ENCODE measurements at regions not wholly inside any gene's neighbourhood (a gene's known extent, or its start where the extent isn't known, plus 50 kb on each side); places are given as distances from the start of the nearest gene placed in this dataset.

DNA sequence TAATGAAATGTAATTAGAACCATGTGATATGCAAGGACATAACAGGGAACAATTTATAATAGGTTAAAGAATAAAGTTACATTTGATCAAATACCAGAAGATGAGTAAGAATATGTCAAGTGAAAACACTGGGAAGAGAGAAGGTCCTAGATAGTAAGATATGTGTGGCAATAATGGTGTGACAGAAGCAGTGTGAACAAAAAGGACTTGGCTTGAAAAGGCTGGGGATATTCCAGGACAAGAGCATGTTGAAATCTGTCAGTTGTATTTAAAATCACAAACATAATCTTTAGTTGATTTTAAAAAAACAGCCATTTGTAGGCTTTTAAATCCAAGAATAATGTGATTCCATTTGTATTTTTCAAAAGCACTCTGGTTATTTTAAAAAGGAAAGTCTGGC lies 1399.9 kb upstream of the SLC39A10 start:
- Mint-ChIP-seq H3K36me3 (no peaks in the 10 kb centered on the region), H3K27ac (no peak overlapping the region), H3K4me3 (no peak overlapping the region), H3K9me3 (no peaks in the 10 kb centered on the region), H3K4me1 (no peaks in the 10 kb centered on the region), H3K27me3 (no peaks in the 10 kb centered on the region)
- no peak for DNase-seq

DNA sequence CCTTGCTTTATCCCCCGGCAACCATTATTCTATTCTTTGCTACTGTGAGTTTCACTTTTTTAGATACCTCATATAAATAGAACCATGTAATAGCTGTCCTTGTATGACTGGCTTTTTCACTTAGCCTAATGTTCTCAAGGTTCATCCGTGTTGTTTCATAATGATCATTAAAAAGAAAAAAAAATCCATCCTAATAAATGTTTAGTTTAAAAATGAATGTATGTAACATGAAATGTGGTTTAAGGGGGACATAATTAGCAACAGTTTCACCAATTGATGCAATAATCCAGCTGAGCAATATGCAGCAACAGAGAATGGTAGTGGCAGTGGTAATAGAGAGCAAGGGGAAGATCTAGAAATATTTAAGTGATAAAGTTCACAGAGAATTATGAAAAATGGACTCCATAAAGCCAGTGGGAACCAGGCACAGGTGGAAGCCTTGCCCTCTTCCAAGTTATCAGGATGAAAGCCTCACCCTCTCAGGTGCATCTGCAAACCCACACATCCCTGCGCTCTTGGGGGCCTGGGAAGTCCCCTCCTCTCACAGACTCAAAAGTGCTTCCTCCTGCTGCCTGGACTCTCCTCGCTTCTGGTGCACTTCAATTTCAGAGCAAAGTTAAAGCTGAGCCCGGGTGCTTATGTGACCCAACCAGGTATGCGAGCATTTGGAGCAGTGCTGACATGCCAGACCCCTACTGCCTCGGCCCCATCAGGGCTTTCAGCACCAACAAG lies 1403.3 kb upstream of the SLC39A10 start:
- no peaks in the 10 kb centered on the region for H3K36me3 Mint-ChIP-seq
- no peaks in the 10 kb centered on the region for H3K4me1 Mint-ChIP-seq
- H3K9me3 Mint-ChIP-seq: no peaks in the 10 kb centered on the region

DNA sequence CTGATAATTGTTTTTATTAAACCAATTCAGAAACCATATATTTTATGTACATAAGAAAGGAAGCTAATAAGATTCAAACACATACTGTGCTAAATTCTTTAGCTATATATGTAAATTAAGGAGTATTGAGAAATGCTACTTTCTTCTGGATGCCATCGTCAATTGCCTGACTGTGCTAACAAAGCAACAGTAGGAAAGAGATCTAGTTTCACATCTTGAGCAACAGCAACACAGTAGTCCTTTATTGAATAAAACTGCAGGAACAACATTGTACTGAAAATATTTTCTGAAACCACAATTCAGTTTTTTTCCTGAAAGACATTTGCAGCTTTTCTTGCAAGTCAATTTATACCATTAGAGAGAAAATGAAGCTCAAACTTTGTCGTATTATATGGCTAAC lies 1404.9 kb upstream of the SLC39A10 start:
- Mint-ChIP-seq H3K27ac (no peak overlapping the region), H3K36me3 (no peaks in the 10 kb centered on the region), H3K4me1 (no peaks in the 10 kb centered on the region), H3K4me3 (no peak overlapping the region), H3K9me3 (no peaks in the 10 kb centered on the region), H3K27me3 (no peaks in the 10 kb centered on the region)
- no peak for DNase-seq

More for the DNA sequence above, 1403.3 kb upstream of the SLC39A10 start:
- Mint-ChIP-seq H3K4me3 (no peak overlapping the region), H3K27ac (no peak overlapping the region), H3K27me3 (no peaks in the 10 kb centered on the region)
- no peak for DNase-seq

DNA sequence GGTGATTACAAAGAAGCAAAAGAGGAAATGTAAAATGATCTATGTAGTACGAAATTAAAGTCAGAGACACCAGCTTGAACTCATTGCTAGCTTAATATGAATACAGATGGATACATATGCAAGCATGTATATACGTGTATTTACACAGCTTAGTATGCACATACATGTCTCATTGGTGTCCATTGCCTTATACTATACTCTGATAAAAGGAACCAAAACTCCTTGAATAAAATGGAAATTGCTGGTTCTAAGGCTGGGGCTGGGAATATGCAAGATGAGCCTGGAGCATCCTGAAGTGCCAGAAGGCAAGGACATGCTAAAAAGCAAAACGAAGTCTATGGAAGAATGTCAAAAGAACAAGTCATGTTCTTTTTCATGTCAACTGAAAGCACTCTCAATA lies 1424.4 kb upstream of the SLC39A10 start:
- no peaks in the 10 kb centered on the region for H3K27me3 Mint-ChIP-seq
- H3K4me3 Mint-ChIP-seq: no peak overlapping the region
- no peaks in the 10 kb centered on the region for H3K4me1 Mint-ChIP-seq
- DNase-seq: no peak
- no peaks in the 10 kb centered on the region for H3K9me3 Mint-ChIP-seq
- H3K36me3 Mint-ChIP-seq: no peaks in the 10 kb centered on the region
- no peak overlapping the region for H3K27ac Mint-ChIP-seq

GRCh38 chr2:194223218-194223617 lies 1433.8 kb upstream of the SLC39A10 start:
- Mint-ChIP-seq H3K4me1 (no peaks in the 10 kb centered on the region), H3K36me3 (no peaks in the 10 kb centered on the region), H3K27ac (no peak overlapping the region), H3K9me3 (no peaks in the 10 kb centered on the region), H3K27me3 (no peaks in the 10 kb centered on the region), H3K4me3 (no peak overlapping the region)
- DNase-seq: no peak

- no peak overlapping the region for H3K27ac Mint-ChIP-seq
- no peak overlapping the region for H3K4me3 Mint-ChIP-seq
- H3K27me3 Mint-ChIP-seq: no peaks in the 10 kb centered on the region
- no peaks in the 10 kb centered on the region for H3K9me3 Mint-ChIP-seq
- H3K4me1 Mint-ChIP-seq: no peaks in the 10 kb centered on the region
- DNase-seq: no peak
- no peaks in the 10 kb centered on the region for H3K36me3 Mint-ChIP-seq
These were observed 1442.8 kb upstream of the SLC39A10 start for GRCh38 chr2:194214192-194214591.

DNA sequence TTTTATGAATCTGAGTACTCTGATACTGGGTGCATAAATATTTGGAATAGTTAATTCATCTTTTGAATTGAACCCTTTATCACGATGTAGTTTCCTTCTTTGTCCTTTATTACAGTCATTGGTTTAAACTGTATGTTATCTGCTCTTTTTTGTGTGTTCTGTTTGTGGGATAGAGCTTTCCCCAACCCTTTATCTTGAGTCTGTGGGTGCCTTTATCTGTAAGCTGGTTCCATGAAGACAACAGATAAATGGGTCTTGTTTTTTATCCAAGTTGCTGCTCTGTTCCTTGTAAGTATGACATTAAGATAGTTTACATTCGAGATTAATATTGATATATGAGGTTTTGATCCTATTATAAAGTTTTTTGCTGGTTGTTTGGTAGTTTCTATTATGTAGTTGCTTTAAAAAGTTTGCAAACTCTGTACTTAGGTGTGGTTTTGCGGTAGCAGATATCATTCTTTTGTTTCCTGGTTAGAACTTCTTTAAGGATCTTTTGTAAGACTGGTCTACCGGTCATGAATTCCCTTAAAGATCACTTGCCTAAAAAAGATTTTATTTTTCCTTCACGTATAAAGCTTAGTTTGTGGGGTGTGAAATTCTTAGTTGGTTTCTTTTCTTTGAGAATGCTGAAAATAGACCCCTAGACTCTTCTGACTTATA lies 1451.3 kb upstream of the SLC39A10 start:
- Mint-ChIP-seq H3K36me3 (no peaks in the 10 kb centered on the region), H3K27me3 (peaks cover 3% of the 10 kb centered on the region), H3K4me1 (no peaks in the 10 kb centered on the region), H3K9me3 (peaks cover 2% of the 10 kb centered on the region), H3K27ac (no peak overlapping the region), H3K4me3 (no peak overlapping the region)
- DNase-seq: no peak

DNA sequence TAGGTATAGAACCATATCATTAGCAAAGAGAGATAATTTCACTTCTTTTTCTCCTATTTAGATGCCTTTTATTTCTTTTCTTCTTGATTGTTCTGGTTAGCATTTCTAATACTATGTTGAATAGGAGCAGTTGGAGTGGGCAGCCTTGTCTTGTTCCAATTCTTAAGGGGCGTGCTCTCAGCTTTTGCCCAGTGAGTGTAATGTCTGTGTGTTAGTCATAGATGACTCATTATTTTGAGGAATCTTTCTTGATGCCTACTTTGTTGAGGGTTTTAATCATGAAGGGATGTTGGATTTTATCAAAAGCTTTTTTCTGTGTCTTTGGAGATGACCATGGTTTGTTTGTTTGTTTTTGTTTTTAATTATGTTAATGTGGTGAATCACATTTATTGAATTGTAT lies 1453.1 kb upstream of the SLC39A10 start:
- Mint-ChIP-seq H3K27me3 (peaks cover 3% of the 10 kb centered on the region), H3K36me3 (no peaks in the 10 kb centered on the region), H3K27ac (no peak overlapping the region), H3K4me3 (no peak overlapping the region), H3K4me1 (no peaks in the 10 kb centered on the region), H3K9me3 (peaks cover 2% of the 10 kb centered on the region)
- no peak for DNase-seq

DNA sequence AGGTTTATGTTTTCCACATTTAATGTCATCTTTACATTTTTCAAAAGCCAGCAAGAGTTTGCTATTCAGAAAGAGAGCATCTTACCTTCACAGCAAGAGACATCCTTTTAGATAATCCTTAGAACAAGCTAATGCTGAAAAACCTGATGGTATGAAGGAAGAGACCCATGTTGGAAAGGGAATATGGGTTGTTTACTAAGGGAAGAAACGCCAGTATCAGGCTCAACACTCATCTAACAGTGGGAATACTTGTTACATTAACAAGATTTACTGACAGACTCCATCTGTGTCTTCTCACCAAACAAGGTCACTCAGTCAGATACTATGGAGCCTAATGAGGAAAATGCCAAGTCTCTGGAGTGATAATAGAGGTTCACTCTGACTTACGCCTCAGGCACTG lies 1474.1 kb upstream of the SLC39A10 start:
- Mint-ChIP-seq H3K27me3 (no peaks in the 10 kb centered on the region), H3K27ac (no peak overlapping the region), H3K4me3 (no peak overlapping the region), H3K9me3 (peaks cover 3% of the 10 kb centered on the region), H3K4me1 (no peaks in the 10 kb centered on the region), H3K36me3 (no peaks in the 10 kb centered on the region)
- DNase-seq: no peak

DNA sequence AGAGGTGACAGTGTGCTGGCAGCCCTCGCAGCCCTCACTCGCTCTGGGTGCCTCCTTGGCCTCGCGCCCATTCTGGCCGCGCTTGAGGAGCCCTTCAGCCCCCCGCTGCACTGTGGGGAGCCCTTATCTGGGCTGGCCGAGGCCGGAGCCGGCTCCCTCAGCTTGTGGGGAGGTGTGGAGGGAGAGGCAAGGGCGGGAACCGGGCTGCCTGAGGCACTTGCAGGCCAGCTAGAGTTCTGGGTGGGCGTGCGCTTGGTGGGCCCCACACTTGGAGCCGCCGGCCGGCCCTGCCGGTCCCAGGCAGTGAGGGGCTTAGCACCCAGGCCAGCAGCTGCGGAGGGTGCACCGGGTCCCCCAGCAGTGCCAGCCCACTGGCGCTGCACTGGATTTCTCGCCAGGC lies 1480.9 kb upstream of the SLC39A10 start:
- no peaks in the 10 kb centered on the region for H3K36me3 Mint-ChIP-seq
- peaks cover 8% of the 10 kb centered on the region for H3K9me3 Mint-ChIP-seq
- H3K4me3 Mint-ChIP-seq: no peak overlapping the region
- no peak overlapping the region for H3K27ac Mint-ChIP-seq
- DNase-seq: no peak
- H3K4me1 Mint-ChIP-seq: no peaks in the 10 kb centered on the region
- H3K27me3 Mint-ChIP-seq: no peaks in the 10 kb centered on the region

- Mint-ChIP-seq H3K4me1 (no peaks in the 10 kb centered on the region), H3K27me3 (no peaks in the 10 kb centered on the region), H3K4me3 (no peak overlapping the region), H3K36me3 (no peaks in the 10 kb centered on the region), H3K27ac (no peak overlapping the region), H3K9me3 (no peaks in the 10 kb centered on the region)
- DNase-seq: no peak
These were observed 1490.2 kb upstream of the SLC39A10 start for GRCh38 chr2:194166818-194167217.

GRCh38 chr2:194155431-194155830 lies 1501.6 kb upstream of the SLC39A10 start:
- Mint-ChIP-seq H3K27me3 (no peaks in the 10 kb centered on the region), H3K36me3 (no peaks in the 10 kb centered on the region), H3K9me3 (peaks cover 5% of the 10 kb centered on the region), H3K4me1 (no peaks in the 10 kb centered on the region), H3K27ac (no peak overlapping the region), H3K4me3 (no peak overlapping the region)
- DNase-seq: no peak

GRCh38 chr2:194151231-194151630 lies 1505.8 kb upstream of the SLC39A10 start:
- no peak overlapping the region for H3K4me3 Mint-ChIP-seq
- H3K4me1 Mint-ChIP-seq: no peaks in the 10 kb centered on the region
- no peak overlapping the region for H3K27ac Mint-ChIP-seq
- no peak for DNase-seq
- no peaks in the 10 kb centered on the region for H3K36me3 Mint-ChIP-seq
- no peaks in the 10 kb centered on the region for H3K27me3 Mint-ChIP-seq
- no peaks in the 10 kb centered on the region for H3K9me3 Mint-ChIP-seq

DNA sequence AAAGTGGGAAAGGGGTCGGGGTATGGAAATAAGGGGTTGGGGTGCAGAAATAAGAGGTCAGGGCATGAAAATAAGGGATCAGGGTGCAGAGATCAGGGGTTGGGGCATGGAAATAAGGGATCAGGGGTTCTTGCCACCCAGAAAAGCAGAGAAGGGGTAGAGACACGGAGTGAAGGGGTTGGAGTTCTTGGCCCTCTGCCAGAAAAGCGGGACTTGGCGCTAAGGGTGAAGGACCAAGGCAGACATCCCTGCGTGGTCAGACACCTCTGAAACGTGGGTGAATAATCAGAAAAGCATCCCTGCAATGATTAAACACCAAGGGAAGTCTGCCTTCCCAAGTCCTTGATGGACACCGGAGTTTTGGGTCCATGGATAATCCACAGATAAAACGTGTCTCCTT lies 1521.6 kb upstream of the SLC39A10 start:
- H3K27me3 Mint-ChIP-seq: peaks cover 9% of the 10 kb centered on the region
- no peak overlapping the region for H3K27ac Mint-ChIP-seq
- H3K4me3 Mint-ChIP-seq: no peak overlapping the region
- no peaks in the 10 kb centered on the region for H3K36me3 Mint-ChIP-seq
- H3K9me3 Mint-ChIP-seq: peaks cover 4% of the 10 kb centered on the region
- no peak for DNase-seq
- H3K4me1 Mint-ChIP-seq: no peaks in the 10 kb centered on the region

- no peak overlapping the region for H3K27ac Mint-ChIP-seq
- H3K9me3 Mint-ChIP-seq: no peaks in the 10 kb centered on the region
- no peaks in the 10 kb centered on the region for H3K27me3 Mint-ChIP-seq
- no peaks in the 10 kb centered on the region for H3K36me3 Mint-ChIP-seq
- no peak overlapping the region for H3K4me3 Mint-ChIP-seq
- H3K4me1 Mint-ChIP-seq: no peaks in the 10 kb centered on the region
- no peak for DNase-seq
These were observed 1528.2 kb upstream of the SLC39A10 start for GRCh38 chr2:194128810-194129209.

DNA sequence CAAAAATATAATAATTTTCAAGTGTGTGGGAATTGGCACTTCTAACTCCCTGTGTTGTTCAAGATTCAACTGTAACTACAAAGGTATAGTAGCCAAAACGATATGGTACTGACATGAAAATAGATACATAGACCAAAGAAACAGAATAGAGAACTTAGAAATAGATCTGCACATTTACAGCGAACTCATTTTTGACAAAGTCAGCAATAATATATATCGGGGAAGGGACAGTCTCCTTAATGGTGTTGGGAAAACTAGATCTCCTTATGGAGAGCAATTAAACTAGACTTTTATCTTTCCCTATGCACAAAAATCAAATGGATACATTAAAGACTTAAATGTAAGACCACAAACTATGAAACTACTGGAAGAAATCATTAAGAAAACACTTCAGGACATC lies 1530.6 kb upstream of the SLC39A10 start:
- no peaks in the 10 kb centered on the region for H3K27me3 Mint-ChIP-seq
- no peak overlapping the region for H3K27ac Mint-ChIP-seq
- H3K36me3 Mint-ChIP-seq: no peaks in the 10 kb centered on the region
- no peaks in the 10 kb centered on the region for H3K9me3 Mint-ChIP-seq
- H3K4me3 Mint-ChIP-seq: no peak overlapping the region
- no peaks in the 10 kb centered on the region for H3K4me1 Mint-ChIP-seq
- no peak for DNase-seq
